ENCODE measurements at regions not wholly inside any gene's neighbourhood (a gene's known extent, or its start where the extent isn't known, plus 50 kb on each side); places are given as distances from the start of the nearest gene placed in this dataset.
A peak's percentile ranks its signal among the peaks of the same experiment; 100 is the strongest.
"Not testable (repeated sequence)": the region's sequence is repeated elsewhere in the genome, so short reads cannot be mapped to it uniquely, and the experiment has no call there.

DNA sequence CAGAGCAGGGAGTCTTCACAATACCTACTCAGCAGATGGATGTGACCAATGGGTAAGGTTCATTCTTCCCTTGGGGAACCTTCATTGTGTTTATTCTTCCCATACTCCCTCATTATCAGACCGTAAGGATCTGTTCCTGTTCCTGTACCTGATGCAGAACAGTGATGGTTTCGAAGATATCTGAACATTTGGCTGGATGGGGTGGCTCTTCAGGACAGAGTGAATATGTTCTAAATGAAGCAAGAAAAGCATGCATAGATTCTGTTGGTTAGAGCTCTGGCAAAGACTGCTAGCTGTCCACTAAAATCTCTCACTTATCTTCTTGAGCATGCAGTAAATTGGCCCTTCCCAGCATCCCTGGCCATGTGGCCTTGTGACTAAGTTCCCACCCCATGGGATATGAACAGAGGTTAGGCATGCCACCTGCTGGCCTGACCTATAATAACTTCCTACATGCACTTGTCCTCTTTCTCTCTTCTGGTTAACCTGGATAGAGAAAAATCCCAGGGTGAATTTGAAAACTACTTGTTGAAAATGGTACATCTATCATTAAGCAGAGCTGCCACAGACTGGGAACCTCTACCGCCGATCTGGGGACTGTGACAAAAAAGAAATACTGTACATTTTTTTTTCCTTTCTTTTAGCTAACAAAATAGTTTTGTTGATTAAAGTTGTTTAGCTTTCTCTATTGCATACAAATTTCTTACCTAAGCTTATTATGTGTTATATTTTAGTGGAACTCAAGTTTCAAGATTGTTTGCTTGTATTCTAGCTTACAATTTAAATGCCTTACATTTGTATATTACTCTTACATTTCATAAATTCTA lies 60.0 kb upstream of the BANK1 start:
- DNase-seq (ENCODE audit: low spot score): peak; percentile 57

DNA sequence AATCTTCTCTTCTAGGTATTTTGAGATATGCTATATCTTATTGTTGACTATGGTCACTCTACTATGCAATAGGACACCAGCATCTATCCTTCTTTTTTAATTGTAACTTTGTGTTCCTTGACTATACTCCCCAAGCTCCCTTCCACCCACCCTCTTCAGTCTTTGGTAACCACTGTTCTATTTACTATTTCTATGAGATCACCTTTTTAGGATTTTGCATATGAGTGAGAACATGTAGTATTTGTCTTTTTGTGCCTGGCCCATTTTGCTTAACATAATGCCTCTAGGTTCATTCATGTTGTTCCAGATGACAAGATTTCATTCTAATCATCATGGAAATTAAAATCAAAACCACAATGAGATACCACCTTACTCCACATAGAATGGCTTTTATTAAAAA lies 63.3 kb upstream of the BANK1 start:
- DNase-seq (ENCODE audit: low spot score): no peak

DNA sequence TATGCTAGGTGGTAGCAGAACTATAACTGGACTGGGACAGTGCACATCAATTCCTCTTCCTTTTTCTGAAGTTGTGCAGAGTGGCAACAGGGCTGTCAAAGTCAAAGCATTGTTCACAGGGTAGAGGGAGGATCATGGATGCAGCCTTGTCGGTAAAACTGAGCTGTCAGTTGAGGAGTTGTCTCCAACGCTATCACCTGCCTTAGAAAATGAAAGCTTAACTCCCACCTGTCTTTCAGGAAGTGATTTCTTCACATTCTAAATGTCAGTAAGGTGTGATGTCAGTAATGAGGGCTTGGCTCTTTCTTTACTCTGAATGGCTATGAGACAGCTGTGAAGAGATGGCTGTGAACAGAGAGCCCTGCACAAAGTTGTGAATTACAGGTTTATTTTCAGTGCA lies 66.4 kb upstream of the BANK1 start:
- DNase-seq (ENCODE audit: low spot score): no peak

DNA sequence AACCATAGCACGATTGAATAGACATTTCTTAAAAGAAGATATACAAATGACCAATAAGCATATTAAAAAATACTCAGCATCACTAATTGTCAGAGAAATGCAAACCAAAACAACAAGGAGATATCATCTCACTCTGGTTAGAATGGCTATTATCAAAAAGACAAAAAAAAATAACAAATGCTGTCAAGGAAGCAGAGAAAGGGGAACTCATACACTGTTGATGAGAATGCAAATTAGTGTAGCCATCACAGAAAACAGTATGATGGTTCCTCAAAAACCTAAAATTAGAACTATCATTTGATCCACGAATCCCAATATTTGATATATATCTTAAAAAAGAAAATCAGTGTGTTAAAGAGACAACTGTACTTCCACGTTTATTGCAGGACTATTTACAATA lies 71.7 kb upstream of the BANK1 start:
- DNase-seq (ENCODE audit: low spot score): no peak

DNA sequence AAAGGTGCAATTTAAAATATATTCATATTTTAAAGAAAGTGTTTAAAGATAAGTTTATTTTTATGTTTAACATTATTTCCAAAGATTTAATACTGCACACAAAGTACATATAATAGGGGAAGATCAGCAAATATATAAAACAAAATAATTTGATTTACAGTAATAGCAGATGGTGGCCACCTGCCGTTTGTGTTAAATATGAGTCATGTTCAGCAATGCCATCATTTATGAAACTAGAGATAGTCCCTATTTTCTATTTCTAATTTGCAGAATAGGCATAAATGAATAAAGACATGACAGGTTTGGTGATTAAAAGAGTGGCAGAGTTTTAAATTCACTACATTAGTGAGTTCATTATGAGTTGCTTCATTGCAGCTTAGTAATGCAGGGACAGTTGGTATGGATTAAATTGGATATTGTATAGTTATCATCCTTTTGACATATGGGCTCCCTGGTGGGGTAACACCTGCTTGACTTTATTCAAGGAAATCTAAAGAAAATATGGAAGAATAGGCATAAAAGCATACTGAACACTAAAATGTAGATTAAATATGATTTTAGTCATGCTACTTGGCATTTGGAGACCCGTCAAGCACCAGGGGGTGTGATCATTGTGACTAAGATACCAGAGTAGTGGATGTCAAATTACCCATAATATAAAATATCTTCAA lies 78.8 kb upstream of the BANK1 start:
- DNase-seq (ENCODE audit: low spot score): no peak

DNA sequence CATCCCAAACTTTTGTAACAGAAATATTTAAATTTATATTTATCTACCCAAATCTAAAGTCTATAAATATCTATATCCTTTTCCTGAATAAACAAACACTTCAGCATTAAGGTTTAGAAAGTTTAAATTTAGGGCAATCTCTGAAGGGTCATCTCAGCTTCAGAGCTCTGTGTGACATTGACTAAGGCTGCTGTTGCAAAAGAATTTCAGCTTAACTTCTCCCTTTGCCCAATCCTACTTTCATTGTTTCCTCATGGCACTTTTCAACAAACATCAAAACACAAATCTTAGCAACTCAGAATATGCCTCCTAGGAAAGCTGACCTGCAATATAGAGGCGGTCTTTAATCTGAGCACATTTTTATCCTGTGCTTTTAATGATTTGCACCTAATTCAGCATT lies 79.7 kb upstream of the BANK1 start:
- no peak for DNase-seq (ENCODE audit: low spot score)

DNA sequence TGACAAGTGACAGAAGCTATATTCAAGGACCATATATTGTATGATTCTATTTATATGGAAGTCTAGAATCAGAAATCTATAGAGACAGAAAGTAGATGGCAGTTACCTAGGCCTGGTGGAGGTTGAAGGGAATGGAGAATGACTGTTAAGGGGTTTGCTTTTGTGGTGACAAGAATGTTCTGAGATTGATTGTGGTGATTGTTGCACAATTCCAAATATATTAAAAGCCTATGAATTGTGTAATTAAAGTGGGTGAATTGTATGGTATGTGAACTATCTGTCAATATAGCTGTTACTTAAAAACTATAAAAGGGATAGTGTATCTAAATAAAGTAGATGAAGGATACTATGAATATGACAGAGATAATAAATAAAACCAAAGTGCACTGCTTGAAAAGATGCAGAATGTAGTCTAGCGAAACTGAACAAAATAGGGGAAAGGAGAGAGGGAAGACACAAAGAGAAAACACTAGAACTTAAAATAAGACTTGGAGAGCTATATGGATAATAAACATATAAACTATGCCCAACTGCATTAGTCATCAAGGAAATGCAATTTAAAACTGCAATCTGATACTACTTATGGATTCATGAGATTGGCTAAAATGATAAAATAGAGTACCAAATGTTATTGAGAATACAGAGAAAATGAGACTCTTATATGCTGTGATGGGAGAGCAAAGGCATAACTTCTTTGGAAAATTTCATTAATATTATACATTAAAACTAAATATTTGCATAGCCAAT lies 82.1 kb upstream of the BANK1 start:
- no peak for DNase-seq (ENCODE audit: low spot score)

DNA sequence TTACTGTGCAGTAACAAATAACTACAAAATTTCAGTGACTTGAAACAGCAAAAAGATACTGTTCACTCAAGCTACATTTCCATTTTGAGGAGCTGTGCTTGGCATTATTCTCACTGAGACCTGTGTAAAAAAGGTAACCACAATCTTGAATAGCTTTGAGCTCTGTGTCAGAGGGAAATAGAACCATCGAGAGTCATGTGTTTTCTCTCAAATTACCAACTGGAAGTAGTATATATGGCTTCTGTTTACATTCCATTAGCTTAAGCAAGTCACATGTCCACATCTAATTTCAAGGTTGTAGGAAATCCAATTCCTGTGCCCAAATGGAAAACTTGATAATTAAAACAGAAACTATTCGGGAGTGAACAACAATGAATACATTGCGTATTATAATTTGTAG lies 82.9 kb upstream of the BANK1 start:
- DNase-seq (ENCODE audit: low spot score): no peak

DNA sequence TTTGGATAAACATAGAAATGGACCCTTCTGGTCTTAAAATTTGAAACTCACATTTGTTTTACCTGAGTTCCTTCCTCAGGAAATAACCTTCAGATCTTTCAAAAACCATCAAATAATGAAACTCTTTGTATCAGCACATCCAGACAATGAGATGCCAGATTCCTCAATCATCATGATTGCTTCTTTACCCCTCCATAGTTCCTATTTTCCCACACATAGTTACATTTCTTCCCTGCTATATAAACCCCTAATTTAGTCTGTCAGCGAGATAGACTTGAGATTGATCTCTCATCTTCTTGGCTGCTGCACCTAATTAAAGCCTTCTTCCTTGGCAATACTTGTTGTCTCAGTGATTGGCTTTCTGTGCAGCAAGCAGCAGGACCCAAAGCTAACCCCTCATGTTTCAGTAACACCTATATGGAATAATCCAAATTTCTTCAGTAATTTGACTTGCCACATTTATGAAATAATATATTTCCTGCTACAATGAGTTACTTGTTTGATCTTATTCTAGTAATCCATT lies 83.9 kb upstream of the BANK1 start:
- no peak for DNase-seq (ENCODE audit: low spot score)

DNA sequence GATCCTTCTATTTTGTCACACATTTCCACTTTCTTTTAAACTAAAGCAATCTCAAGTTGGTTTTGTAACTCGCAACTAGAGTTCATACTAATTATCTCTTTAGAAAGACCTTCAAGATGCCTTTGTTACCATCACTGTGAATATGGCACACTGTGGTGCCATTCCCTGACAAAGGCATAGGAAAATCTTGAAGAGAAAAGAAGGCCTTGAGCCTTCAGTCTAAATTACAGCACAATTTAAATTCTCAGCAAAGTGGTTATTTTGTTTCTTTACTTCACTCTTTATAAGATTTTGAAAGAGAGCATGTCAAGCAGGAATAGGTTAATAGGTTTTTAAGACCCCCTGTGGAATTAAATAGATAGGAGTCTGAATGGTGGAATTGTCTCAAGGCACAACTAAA lies 89.0 kb upstream of the BANK1 start:
- no peak for DNase-seq (ENCODE audit: low spot score)

DNA sequence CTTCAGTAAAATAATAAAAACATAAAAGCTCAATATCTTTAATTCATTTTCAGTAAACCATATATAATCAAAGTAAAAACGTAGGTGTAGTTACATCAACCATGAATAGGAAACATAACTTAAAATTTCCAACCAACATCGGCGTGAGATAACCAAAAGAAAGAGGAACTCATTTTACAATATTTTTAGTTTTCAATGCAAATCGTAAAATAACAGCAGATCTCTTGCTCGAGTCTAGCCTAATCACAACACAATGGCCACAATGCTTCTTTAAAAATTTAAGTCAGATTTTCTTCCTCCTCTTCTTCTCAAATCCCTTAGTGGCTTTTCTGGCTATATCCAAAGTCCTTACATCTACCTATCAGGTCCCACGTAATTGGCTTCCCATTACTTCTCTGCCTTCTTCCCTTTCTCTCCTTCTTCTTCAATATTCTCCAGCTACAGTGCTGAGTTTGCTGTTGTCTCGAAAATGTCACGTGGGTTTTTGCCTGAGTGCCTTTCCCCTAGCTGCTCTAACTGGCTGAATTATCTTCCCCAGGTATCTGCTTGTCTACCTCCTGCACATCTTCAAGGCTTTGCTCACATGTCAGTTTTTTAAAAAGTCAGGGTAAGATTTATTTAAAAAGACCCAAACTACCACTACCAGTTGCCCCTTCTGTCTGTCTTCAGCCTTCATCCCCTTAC lies 90.9 kb upstream of the BANK1 start:
- no peak for DNase-seq (ENCODE audit: low spot score)

DNA sequence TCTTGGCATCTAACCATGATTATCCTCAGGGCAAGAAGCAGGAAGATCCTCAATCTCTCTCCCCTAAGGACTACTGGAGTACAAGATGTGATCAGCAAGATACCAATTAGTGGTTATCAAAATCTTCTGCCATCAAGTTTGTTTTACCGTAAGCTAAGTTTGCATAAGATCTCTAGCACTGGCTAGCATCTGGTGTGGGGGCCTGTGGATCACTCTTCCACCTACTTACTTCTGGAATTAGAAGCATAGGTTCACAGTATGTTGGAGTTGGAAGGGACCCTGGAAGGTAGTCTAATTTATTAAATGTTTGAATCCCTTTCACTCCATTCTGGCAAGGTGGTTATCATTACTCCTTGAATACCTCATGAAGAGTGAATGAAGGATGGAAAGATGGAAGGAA lies 93.3 kb upstream of the BANK1 start:
- DNase-seq (ENCODE audit: low spot score): no peak

DNA sequence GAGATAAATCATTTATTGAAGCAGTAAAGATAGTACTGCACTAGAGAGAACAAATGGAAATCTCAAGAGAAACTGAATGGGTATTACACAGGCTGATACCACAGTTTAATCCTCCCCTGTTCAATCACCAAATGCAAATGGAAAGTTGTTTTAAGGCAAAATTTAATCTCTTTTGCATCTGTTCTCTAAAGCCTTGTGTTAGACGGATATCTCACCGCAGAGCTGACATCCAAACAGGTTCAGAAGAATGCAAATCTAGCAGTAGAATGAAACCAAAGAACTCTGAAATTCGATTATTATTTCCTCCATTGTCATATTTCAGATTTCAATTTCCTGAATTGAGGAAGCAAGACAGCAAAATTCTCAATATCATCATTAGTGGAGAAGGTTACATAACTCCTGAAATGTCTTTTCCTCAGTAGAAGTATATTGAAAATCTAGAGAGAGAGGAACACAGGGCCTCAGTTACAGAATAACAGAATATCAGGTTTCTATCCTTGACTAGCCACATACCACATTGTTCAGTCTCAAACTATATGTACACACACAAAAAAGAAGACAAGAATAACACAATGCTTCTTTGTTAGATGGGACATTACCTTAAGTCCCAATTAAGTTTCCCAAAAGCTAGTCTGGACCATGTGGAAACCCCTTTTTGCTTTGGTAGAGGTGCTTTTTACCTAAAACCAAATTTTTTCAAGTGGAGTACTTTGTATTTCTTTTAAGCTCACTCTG lies 94.1 kb upstream of the BANK1 start:
- no peak for DNase-seq (ENCODE audit: low spot score)

DNA sequence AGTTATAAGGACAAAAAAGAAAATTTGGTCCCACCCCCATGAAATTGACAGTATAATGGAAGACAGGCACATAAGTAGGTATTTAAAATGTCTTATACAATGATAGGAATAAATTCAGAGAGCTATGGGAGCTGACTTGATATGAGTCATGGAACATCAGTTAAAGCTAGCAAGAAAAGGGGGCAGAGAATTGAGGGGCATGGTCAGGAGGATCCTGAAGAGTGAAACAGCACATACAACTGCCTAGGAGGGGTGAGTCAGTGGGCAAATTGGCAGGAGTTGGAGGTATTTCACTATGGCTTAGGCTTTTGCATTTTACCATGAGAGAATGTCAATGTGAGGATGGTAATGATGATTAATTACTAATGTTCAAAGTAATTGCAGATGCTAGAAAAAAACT lies 95.4 kb upstream of the BANK1 start:
- no peak for DNase-seq (ENCODE audit: low spot score)

DNA sequence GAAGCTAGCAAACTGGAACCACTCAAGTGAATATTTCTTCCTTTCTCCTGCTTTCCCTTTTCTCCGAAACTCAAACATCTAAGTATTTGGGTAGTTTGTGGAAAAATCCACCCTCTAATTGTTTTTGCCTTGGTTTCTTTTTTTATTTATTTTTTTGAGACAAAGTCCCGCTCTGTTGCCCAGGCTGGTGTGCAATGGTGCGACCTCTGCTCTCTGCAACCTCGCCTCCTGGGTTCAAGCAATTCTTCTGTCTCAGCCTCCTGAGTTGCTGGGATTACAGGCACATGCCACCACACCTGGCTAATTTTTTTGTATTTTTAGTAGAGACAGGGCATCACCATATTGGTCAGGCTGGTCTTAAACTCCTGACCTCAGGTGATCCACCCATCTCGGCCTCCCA lies 96.1 kb upstream of the BANK1 start:
- DNase-seq (ENCODE audit: low spot score): not testable (repeated sequence)

DNA sequence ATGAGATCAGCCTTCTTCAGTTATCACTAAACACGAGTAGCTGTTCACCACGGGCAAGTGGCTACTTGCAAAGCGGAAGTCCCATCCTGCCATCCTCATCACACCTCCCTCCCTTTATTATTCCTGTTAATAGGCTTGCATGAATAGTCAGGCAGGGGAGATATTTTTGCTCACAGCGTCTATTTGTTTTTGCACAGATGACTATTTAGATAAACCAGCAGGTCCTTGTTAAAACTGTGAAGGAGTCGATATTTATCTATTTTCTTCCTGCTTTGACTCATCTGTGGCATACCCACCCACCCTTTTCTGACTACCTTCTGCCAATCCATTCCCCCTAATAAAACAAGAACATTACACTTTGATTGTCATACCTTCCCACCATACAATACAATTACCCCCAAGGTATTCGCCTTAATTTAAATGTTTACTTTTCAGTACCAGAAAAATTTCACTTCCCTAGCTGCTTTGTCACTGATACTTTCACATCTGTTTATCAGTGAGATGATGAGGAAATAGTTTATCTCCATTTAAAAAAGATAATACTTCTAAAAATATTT lies 96.6 kb upstream of the BANK1 start:
- no peak for DNase-seq (ENCODE audit: low spot score)

DNA sequence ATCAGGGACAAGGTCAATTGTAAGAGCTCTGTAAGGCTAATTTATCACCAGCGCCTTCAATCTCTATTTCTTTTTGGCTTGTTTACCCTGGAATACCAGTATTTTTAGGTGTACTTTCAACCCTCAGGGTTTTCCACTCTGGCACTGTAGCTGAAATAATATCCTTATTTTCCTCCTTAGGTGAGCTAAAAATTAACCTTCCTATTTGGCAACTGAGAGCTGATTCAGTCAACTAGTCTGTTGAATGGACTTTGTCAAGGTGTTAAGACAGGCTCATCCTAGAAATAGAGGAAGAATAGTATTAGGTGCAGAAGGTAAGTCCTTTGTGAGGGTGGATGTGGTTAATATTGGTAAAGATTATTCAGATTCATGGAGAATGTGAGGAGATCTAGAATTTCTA lies 101.3 kb upstream of the BANK1 start:
- DNase-seq (ENCODE audit: low spot score): no peak

DNA sequence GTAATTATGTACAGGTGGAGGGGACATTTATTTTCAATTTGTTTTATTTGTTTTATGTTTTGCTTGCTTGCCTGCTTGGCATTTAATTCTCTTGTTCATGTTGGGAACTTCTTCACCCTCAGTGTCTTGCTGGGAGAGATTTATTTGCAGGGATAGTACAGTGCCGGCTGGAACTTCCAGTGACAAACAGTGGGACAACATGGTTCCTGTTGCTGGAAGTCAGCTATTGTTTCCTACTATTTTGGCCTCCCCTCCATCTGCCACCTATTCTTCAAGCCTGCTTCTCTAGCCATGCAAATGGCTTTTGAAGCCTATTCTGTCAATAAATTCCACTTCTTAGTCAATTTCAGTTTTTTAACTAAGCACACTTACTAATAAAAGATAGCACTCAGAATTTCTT lies 105.4 kb upstream of the BANK1 start:
- DNase-seq (ENCODE audit: low spot score): no peak

DNA sequence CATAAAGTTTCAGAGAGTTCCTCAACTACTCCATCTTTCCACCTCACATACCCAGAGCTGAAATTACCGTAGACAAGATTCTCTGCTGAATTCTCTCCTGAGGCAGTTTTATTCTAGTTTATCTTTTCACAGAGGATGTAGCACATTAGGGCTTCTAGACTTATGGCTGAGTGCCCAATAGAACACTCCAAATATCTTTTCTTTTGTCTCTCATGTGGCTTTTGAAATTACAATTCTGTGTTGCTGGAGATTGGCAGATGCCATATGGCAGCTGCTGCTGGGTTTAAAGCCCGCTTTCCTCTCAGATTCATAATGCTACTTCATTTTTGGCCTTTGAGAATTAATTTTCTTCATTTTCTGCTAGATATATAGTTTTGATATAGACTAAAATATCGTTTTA lies 107.6 kb upstream of the BANK1 start:
- DNase-seq (ENCODE audit: low spot score): no peak

DNA sequence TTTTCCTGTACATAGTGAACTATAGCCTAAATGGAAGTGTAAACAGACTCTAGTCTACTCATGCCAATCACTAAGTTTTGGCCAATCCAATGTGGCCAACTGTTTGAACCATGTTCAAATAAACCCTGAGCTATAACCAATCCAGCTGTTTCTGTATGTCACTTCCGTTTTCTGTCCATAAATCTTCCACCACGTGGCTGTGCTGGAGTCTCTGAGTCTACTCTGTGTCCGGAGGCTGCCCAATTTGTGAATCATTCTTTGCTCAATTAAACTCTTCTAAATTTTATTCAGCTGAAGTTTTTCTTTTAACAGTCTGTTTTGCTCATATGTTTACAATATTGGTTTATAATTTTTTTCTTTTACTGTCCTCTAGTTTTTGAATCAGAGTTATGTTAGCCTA lies 112.3 kb upstream of the BANK1 start:
- no peak for DNase-seq (ENCODE audit: low spot score)

DNA sequence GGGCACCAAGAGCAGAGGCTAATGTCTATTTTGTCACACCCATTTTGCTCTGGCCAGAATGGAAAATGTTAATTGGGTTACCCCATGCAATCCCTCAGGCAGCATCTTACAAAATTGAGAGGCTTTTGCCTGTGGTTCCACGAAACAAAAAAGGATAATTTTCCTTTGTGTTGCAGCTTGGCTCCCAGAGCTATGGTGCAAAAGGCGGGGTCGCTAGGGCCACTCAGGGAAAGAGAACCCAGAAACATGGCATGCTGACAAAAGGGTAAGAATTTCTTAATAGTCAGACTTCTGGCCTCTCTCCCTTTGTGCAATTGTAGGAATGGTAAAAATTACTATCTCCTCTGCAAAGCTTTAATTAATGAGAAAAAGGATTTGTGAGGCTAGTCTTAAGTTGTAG lies 119.6 kb upstream of the BANK1 start:
- DNase-seq (ENCODE audit: low spot score): no peak
